Cardiac muscle cell (in vitro differentiated cells and primary cell): ENCODE measurements at regions not wholly inside any gene's neighbourhood (a gene's known extent, or its start where the extent isn't known, plus 50 kb on each side); places are given as distances from the start of the nearest gene placed in this dataset.

Source experiments
- DNase-seq, 2 donors: peaks; one replicate each; pipeline versions ENCODE4 v3.0.0 to v3.0.0-alpha.2; 2010 to 2017; ENCODE audit warnings: low read depth in 1 of 2, low spot score in 1 of 2
- H3K27ac ChIP-seq: fragments of 200-600 bp; sonication (generic); 2 replicates; pipeline ENCODE4 v1.5.1; 2016
- H3K27me3 ChIP-seq: fragments of 200-600 bp; sonication (generic); 2 replicates; pipeline ENCODE4 v1.6.0; 2016; ENCODE audit warnings: control low read depth
- H3K36me3 ChIP-seq: fragments of 200-600 bp; sonication (generic); 2 replicates; pipeline ENCODE4 v1.5.1; 2016; ENCODE audit warnings: control low read depth
- H3K4me1 ChIP-seq: fragments of 200-600 bp; sonication (generic); 2 replicates; pipeline ENCODE4 v1.8.1; 2017; ENCODE audit warnings: low read depth, mild to moderate bottlenecking, mixed run types
- H3K4me3 ChIP-seq: fragments of 200-600 bp; sonication (generic); 2 replicates; pipeline ENCODE4 v1.5.1; 2016; ENCODE audit warnings: mild to moderate bottlenecking
- H3K9me3 ChIP-seq: fragments of 200-600 bp; sonication (generic); 2 replicates; pipeline ENCODE4 v1.5.1; 2017; ENCODE audit warnings: low read depth, mild to moderate bottlenecking, control low read depth
- CTCF ChIP-seq: IDR thresholded peaks from 2 replicates; pipeline ENCODE4 v1.5.1; 2012; ENCODE audit warnings: low read depth, mild to moderate bottlenecking, low read length

GRCh38 chr5:123264394-123264793, 158.8 kb downstream of the CEP120 start:
- H3K9me3 ChIP-seq = no peaks in the 10 kb centered on the region
- no peak for DNase-seq
- no peak overlapping the region for H3K4me3 ChIP-seq
- H3K27me3 ChIP-seq = no peaks in the 10 kb centered on the region
- no peak overlapping the region for H3K27ac ChIP-seq
- no peak for TF ChIP-seq CTCF
- no peaks in the 10 kb centered on the region for H3K36me3 ChIP-seq
- no peaks in the 10 kb centered on the region for H3K4me1 ChIP-seq

GRCh38 chr5:123263859-123264258, 159.3 kb downstream of the CEP120 start:
- H3K27ac ChIP-seq = no peak overlapping the region
- no peaks in the 10 kb centered on the region for H3K4me1 ChIP-seq
- no peak overlapping the region for H3K4me3 ChIP-seq
- H3K36me3 ChIP-seq = no peaks in the 10 kb centered on the region
- DNase-seq = no peak
- H3K9me3 ChIP-seq = no peaks in the 10 kb centered on the region
- H3K27me3 ChIP-seq = no peaks in the 10 kb centered on the region
- TF ChIP-seq CTCF = no peak

GRCh38 chr5:123262216-123262823, 160.9 kb downstream of the CEP120 start:
- Histone ChIP-seq H3K36me3 (no peaks in the 10 kb centered on the region), H3K27me3 (no peaks in the 10 kb centered on the region), H3K4me1 (no peaks in the 10 kb centered on the region), H3K9me3 (no peaks in the 10 kb centered on the region), H3K27ac (no peak overlapping the region), H3K4me3 (no peak overlapping the region)
- no peak for DNase-seq
- TF ChIP-seq CTCF = no peak

- H3K9me3 ChIP-seq = no peaks in the 10 kb centered on the region
- no peak for TF ChIP-seq CTCF
- H3K27ac ChIP-seq = no peak overlapping the region
- H3K4me1 ChIP-seq = no peaks in the 10 kb centered on the region
- DNase-seq = no peak
- no peak overlapping the region for H3K4me3 ChIP-seq
- no peaks in the 10 kb centered on the region for H3K27me3 ChIP-seq
- H3K36me3 ChIP-seq = no peaks in the 10 kb centered on the region
Measured at GRCh38 chr5:123261752-123262151, 161.5 kb downstream of the CEP120 start.

GRCh38 chr5:123249446-123249845, 160.4 kb downstream of the PRDM6 start:
- H3K36me3 ChIP-seq = no peaks in the 10 kb centered on the region
- no peak for DNase-seq
- TF ChIP-seq CTCF = no peak
- H3K27ac ChIP-seq = no peak overlapping the region
- peaks cover 4% of the 10 kb centered on the region for H3K4me1 ChIP-seq
- H3K27me3 ChIP-seq = no peaks in the 10 kb centered on the region
- H3K4me3 ChIP-seq = no peak overlapping the region
- no peaks in the 10 kb centered on the region for H3K9me3 ChIP-seq

GRCh38 chr5:123245689-123246088, 156.6 kb downstream of the PRDM6 start:
- TF ChIP-seq CTCF = no peak
- H3K27ac ChIP-seq = no peak overlapping the region
- H3K4me1 ChIP-seq = peaks cover 4% of the 10 kb centered on the region
- H3K9me3 ChIP-seq = no peaks in the 10 kb centered on the region
- H3K27me3 ChIP-seq = no peaks in the 10 kb centered on the region
- H3K36me3 ChIP-seq = no peaks in the 10 kb centered on the region
- no peak overlapping the region for H3K4me3 ChIP-seq
- DNase-seq = no peak
